GM21619 (cell line): ENCODE measurements at regions not wholly inside any gene's neighbourhood (a gene's known extent, or its start where the extent isn't known, plus 50 kb on each side); places are given as distances from the start of the nearest gene placed in this dataset.
A peak's percentile ranks its signal among the peaks of the same experiment; 100 is the strongest.
"Not testable (repeated sequence)": the region's sequence is repeated elsewhere in the genome, so short reads cannot be mapped to it uniquely, and the experiment has no call there.

Experiments used
- ATAC-seq: cut with Tn5 transposase; IDR thresholded peaks from one replicate; pipeline ENCODE4 v1.9.1; 2021; ENCODE audit not compliant: unreplicated experiment

- no peak for ATAC-seq
Measured at GRCh38 chr2:156769802-156770201, 333.6 kb downstream of the GPD2 start.

- ATAC-seq = no peak
Measured at GRCh38 chr2:156778916-156779315, 342.7 kb downstream of the GPD2 start.

GRCh38 chr2:156779416-156780120 is 343.4 kb downstream of the GPD2 start:
- no peak for ATAC-seq

GRCh38 chr2:156781677-156782076 is 345.5 kb downstream of the GPD2 start:
- not testable (repeated sequence) for ATAC-seq

GRCh38 chr2:156784020-156784701 is 348.0 kb downstream of the GPD2 start:
- no peak for ATAC-seq

GRCh38 chr2:156787517-156787916 is 351.3 kb downstream of the GPD2 start:
- no peak for ATAC-seq

- peak; percentile 48 for ATAC-seq
Measured at GRCh38 chr2:156790343-156791037, 354.3 kb downstream of the GPD2 start.

GRCh38 chr2:156792242-156792840 is 356.2 kb downstream of the GPD2 start:
- ATAC-seq = no peak

GRCh38 chr2:156797832-156798231 is 361.7 kb downstream of the GPD2 start:
- ATAC-seq = no peak

- peak; percentile 59 for ATAC-seq
Measured at GRCh38 chr2:156800065-156800653, 364.0 kb downstream of the GPD2 start.

GRCh38 chr2:156800781-156801361 is 364.7 kb downstream of the GPD2 start:
- ATAC-seq = no peak

GRCh38 chr2:156803243-156803642 is 367.1 kb downstream of the GPD2 start:
- no peak for ATAC-seq

GRCh38 chr2:156803967-156804366 is 367.8 kb downstream of the GPD2 start:
- ATAC-seq = no peak

- ATAC-seq = no peak
Measured at GRCh38 chr2:156810094-156810493, 373.9 kb downstream of the GPD2 start.

- ATAC-seq = no peak
Measured at GRCh38 chr2:156812496-156812895, 376.3 kb downstream of the GPD2 start.

GRCh38 chr2:156817430-156817829 is 381.3 kb downstream of the GPD2 start:
- ATAC-seq = no peak

GRCh38 chr2:156818221-156818620 is 382.0 kb downstream of the GPD2 start:
- ATAC-seq = no peak

GRCh38 chr2:156818944-156819343 is 382.8 kb downstream of the GPD2 start:
- ATAC-seq = no peak

- no peak for ATAC-seq
Measured at GRCh38 chr2:156826341-156826933, 390.3 kb downstream of the GPD2 start.

- ATAC-seq = no peak
Measured at GRCh38 chr2:156834431-156834830, 398.3 kb downstream of the GPD2 start.
